ENCODE measurements at regions not wholly inside any gene's neighbourhood (a gene's known extent, or its start where the extent isn't known, plus 50 kb on each side); places are given as distances from the start of the nearest gene placed in this dataset.
"Not testable (repeated sequence)": the region's sequence is repeated elsewhere in the genome, so short reads cannot be mapped to it uniquely, and the experiment has no call there.

- no peak overlapping the region for H3K4me3 ChIP-seq (ENCODE audit: control insufficient read depth, low read depth, low read length)
- no peak for DNase-seq (ENCODE audit: low read depth)
- TF ChIP-seq CTCF (IDR thresholded peaks at IDR 0.05; ENCODE audit: control insufficient read depth, insufficient read depth, low read depth, low read length, missing control alignments): no peak
Measured at GRCh38 chr1:204003536-204003935, 69.4 kb upstream of the SOX13 start.

DNA sequence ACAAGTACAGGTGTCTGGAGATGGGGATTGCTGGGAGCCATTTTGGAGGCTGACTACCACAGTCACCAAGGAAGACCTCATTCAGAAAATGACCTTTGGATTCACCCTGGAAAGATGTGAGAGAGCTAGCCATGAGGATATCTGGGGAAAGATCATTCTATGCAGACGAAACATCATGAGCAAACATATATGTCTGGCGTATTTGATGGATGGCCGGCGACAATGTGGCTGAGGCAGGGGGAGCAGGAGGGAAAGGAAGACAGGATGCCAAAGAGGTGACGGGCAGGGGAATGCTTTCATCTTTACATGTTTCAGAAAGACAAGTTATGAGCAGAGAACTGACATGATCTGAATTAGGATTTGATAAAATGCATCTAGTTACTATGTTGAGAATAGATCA lies 61.5 kb upstream of the SOX13 start:
- TF ChIP-seq CTCF (IDR thresholded peaks at IDR 0.05; ENCODE audit: control insufficient read depth, insufficient read depth, low read depth, low read length, missing control alignments): no peak
- DNase-seq (ENCODE audit: low read depth): no peak
- no peak overlapping the region for H3K4me3 ChIP-seq (ENCODE audit: control insufficient read depth, low read depth, low read length)

DNA sequence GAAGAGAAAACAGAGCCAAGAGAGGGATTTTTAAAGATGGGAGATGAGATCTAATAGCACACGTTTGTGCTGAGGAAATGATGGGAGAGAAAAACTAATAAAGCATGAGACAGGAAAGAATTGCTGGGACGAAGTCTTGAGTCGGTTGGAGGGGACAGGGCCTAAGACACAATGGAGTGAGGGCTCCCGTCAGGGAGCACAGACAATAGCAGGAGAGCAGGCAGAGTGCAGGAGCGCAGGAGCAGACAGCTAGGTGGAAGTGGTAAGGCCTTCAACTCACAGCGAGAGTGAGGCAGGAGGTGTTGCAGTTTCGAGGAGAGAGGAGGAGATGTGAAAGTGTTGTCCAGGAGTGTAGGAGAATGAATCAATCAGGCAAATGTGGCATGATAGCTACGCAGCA lies 59.9 kb upstream of the SOX13 start:
- no peak for DNase-seq (ENCODE audit: low read depth)
- no peak overlapping the region for H3K4me3 ChIP-seq (ENCODE audit: control insufficient read depth, low read depth, low read length)
- TF ChIP-seq CTCF (IDR thresholded peaks at IDR 0.05; ENCODE audit: control insufficient read depth, insufficient read depth, low read depth, low read length, missing control alignments): no peak

- TF ChIP-seq CTCF (IDR thresholded peaks at IDR 0.05; ENCODE audit: control insufficient read depth, insufficient read depth, low read depth, low read length, missing control alignments): no peak
- DNase-seq (ENCODE audit: low read depth): no peak
- H3K4me3 ChIP-seq (ENCODE audit: control insufficient read depth, low read depth, low read length): no peak overlapping the region
Measured at GRCh38 chr1:204014336-204014735, 58.6 kb upstream of the SOX13 start.

GRCh38 chr1:204014961-204015360 lies 58.0 kb upstream of the SOX13 start:
- H3K4me3 ChIP-seq (ENCODE audit: control insufficient read depth, low read depth, low read length); DNase-seq (ENCODE audit: low read depth): not testable (repeated sequence)

GRCh38 chr1:204017032-204017431 lies 55.9 kb upstream of the SOX13 start:
- TF ChIP-seq CTCF (IDR thresholded peaks at IDR 0.05; ENCODE audit: control insufficient read depth, insufficient read depth, low read depth, low read length, missing control alignments): no peak
- no peak overlapping the region for H3K4me3 ChIP-seq (ENCODE audit: control insufficient read depth, low read depth, low read length)
- DNase-seq (ENCODE audit: low read depth): no peak

- H3K4me3 ChIP-seq (ENCODE audit: control insufficient read depth, low read depth, low read length): no peak overlapping the region
- TF ChIP-seq CTCF (IDR thresholded peaks at IDR 0.05; ENCODE audit: control insufficient read depth, insufficient read depth, low read depth, low read length, missing control alignments): no peak
- no peak for DNase-seq (ENCODE audit: low read depth)
Measured at GRCh38 chr1:204018460-204018859, 54.5 kb upstream of the SOX13 start.
